ENCODE measurements at regions not wholly inside any gene's neighbourhood (a gene's known extent, or its start where the extent isn't known, plus 50 kb on each side); places are given as distances from the start of the nearest gene placed in this dataset.

- TF ChIP-seq CTCF (conservative IDR thresholded peaks at IDR 0.05; ENCODE audit: low read depth, low read length) (no peak), EZH2 (IDR thresholded peaks at IDR 0.05; ENCODE audit: borderline replicate concordance, low read depth, low read length, poor library complexity, severe bottlenecking) (no peak)
These were observed 53.6 kb upstream of the PABPC3 start for GRCh38 chr13:25042151-25042865.
